BE2C (cell line): ENCODE measurements at regions not wholly inside any gene's neighbourhood (a gene's known extent, or its start where the extent isn't known, plus 50 kb on each side); places are given as distances from the start of the nearest gene placed in this dataset.
"Not testable (repeated sequence)": the region's sequence is repeated elsewhere in the genome, so short reads cannot be mapped to it uniquely, and the experiment has no call there.

Experiments used
- DNase-seq: peaks from one replicate; pipeline ENCODE4 v3.0.0-alpha.2; 2020
- H3K27me3 ChIP-seq: fragments of 250-450 bp; sonication (Bioruptor Pico); 2 replicates; pipeline ENCODE4 v1.5.1; 2020; ENCODE audit warnings: mild to moderate bottlenecking
- H3K36me3 ChIP-seq: fragments of 250-450 bp; sonication (Bioruptor Pico); 2 replicates; pipeline ENCODE4 v1.5.1; 2020; ENCODE audit warnings: mild to moderate bottlenecking
- H3K4me1 ChIP-seq: fragments of 250-450 bp; sonication (Bioruptor Pico); 2 replicates; pipeline ENCODE4 v1.5.1; 2020
- H3K4me3 ChIP-seq: 2 replicates; pipeline ENCODE4 v1.5.1; 2011; ENCODE audit warnings: low read depth, low read length
- H3K9me3 ChIP-seq: fragments of 250-450 bp; sonication (Bioruptor Pico); 2 replicates; pipeline ENCODE4 v1.5.1; 2020
- TF ChIP-seq, protein P1 (sequence below): IDR thresholded peaks from 2 replicates; pipeline ENCODE4 v1.5.1; 2012; ENCODE audit warnings: mild to moderate bottlenecking, low read depth, low read length

DNA sequence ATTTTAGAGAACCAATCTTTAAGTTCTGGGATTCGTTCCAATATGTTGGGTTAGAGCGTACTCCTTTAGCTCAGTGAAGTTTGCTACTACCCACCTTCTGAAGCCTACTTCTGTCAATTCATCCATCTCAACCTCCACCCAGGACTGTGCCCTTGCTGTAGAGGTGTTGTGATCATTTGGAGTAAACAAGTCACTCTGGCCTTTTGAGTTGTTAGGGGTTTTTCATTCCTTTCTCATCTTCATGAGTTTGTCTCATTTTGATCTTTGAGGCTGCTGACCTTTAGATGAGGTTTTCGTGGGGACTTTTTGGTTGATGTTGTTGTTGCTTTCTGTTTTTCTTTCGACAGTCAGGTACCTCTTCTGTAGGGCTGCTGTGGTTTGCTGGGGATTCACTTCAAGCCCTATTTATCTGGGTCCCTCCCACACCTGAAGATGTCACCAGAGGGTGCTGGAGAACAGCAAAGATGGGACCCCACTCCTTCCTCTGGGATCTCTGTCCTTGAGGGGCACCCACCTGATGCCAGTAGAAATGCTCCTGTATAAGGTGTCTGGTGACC is 158.4 kb downstream of the ANKRD36B start:
- H3K36me3 ChIP-seq, H3K4me1 ChIP-seq, H3K9me3 ChIP-seq, DNase-seq, H3K27me3 ChIP-seq, H3K4me3 ChIP-seq: not testable (repeated sequence)

DNA sequence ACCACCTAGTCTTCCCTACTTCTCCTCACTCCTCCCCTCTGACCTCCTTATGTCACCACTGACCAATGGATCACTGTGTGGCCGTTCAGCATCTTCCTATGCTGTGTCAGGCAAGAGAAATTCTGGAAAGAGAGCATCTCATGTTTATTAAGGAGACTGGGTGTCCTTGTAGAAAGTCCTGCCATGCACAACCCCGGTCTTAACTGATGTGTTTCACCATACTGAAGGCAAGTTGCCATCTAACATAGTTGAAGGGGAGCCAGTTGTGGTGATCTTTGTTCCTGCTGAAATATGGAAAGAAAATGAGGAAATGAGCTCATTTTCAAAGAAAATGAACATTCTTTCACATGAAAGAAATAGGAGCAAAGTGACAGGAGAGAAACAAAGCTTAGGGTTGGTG is 167.3 kb downstream of the ANKRD36B start:
- H3K4me1 ChIP-seq, H3K36me3 ChIP-seq, H3K9me3 ChIP-seq, DNase-seq, H3K4me3 ChIP-seq, H3K27me3 ChIP-seq: not testable (repeated sequence)

DNA sequence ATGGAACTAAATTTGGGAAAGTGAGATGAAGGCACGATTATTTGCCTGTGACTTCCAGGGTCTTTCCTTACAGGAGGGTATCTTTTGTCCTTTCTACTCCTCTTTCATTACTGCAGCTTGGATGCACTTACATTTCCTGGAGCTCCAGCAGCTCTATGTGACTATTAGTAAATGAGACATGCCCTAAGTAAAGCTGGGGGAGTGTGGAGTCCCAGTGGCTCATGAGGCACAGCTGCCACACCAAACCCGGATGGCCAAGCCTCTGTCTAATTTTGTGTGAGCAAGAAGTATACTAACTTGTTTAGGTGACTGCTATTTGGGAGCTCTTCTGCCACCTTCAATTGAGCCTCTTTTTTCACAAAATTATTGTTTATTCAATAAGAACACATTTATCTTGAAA is 183.3 kb downstream of the ANKRD36B start:
- H3K9me3 ChIP-seq, DNase-seq, H3K4me1 ChIP-seq, H3K4me3 ChIP-seq, H3K36me3 ChIP-seq, H3K27me3 ChIP-seq: not testable (repeated sequence)

DNA sequence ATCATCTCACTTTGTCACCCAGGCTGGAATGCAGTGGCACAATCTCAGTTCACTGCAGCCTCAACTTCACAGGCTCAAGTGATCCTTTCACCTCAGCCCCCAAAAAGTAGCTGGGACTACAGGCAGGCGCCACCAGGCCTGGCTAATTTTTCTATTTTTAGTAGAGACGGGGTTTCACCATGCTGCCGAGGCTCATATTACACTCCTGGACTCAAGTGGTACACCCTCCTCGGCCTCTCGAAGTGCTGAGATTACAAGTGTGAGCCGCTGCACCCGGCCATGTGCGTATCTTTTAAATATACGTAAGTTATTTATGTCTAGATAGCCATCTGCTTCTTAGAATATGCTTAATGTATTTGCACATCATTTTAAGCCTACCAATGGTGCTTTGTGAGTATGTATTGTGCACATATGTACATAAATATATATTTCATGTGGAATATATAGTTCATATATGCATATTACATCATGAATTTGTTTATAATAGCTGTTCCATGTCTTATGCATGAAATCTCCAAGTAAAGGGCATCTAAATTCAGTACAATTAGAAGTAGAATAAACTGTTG is 184.4 kb downstream of the ANKRD36B start:
- not testable (repeated sequence) for H3K4me1 ChIP-seq, H3K4me3 ChIP-seq, H3K27me3 ChIP-seq, DNase-seq, H3K36me3 ChIP-seq, H3K9me3 ChIP-seq

DNA sequence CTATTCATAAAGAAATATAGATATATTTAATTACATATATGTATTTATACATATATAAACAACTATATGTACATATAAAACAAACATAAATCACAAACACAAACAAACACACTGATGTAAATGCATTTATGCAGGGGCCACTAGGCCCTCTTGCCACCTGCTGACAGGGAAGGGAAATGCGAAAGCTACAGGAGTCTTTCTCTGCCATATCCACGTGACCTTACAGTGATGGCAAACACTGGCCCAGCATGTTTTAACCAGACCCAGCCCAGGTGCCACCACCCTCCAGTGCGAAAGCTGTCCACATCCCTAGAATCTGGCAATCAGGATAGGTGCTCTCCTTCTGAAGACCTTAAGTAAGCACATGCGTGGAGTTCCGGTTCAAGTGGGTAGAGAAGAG is 187.0 kb downstream of the ANKRD36B start:
- DNase-seq, H3K27me3 ChIP-seq, H3K36me3 ChIP-seq, H3K4me3 ChIP-seq, H3K9me3 ChIP-seq, H3K4me1 ChIP-seq: not testable (repeated sequence)

DNA sequence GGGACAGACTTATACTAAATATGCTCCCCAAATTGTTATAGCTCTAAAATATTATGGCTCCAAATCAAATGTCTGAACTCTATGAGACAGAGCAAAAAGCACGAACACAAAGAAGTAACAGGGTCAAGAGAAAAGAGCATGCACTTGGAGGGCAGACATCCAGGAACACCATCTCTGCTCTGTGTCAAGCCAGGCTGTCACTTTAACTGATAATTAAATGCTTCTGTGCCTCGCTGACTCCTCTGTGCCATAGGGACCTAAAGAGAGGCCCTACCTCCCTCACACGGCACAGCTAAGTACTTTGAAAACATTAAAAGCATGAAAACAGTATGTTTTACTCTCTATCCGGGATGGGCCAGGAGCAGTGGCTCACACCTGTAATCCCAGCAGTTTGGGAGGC is 194.0 kb downstream of the ANKRD36B start:
- not testable (repeated sequence) for H3K36me3 ChIP-seq, H3K27me3 ChIP-seq, DNase-seq, H3K4me1 ChIP-seq, H3K4me3 ChIP-seq, H3K9me3 ChIP-seq

DNA sequence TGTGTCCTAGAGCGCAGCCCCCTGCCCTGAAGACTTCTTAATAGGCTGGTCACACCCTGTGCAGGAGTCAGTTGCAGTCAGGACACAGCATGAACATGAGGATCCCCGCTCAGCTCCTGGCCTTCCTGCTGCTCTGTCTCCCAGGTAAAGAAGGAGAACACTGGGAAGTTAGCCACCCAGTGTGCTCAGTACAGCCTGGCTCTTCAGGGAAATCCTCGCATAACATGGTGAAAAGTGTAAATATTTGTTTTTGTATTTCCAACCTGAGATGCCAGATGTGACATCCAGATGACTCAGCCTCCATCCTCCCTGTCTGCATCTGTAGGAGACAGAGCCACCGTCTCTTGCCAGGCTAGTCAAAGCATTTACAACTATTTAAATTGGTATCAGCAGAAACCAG is 203.9 kb downstream of the ANKRD36B start:
- not testable (repeated sequence) for H3K4me1 ChIP-seq, H3K27me3 ChIP-seq, H3K36me3 ChIP-seq, DNase-seq, H3K9me3 ChIP-seq, H3K4me3 ChIP-seq

DNA sequence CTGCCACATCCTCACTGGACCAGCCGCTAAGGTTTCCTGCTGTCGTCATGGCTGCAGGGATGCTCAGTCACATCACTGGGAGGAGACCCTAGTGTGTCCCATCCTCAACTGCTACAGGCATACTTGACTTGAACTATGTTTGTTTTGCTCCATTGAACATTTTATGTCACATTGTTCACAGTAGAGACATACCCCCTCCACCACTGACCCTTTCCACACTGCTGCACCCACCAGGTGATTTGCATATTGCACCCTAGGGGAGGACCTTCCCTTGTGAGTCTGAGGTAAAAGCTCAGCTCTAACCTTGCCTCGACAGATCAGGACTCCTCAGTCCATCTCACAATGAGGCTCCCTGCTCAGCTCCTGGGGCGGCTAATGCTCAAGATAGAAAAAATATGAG is 213.8 kb downstream of the ANKRD36B start:
- H3K4me1 ChIP-seq, DNase-seq, H3K9me3 ChIP-seq, H3K4me3 ChIP-seq, H3K27me3 ChIP-seq, H3K36me3 ChIP-seq: not testable (repeated sequence)

DNA sequence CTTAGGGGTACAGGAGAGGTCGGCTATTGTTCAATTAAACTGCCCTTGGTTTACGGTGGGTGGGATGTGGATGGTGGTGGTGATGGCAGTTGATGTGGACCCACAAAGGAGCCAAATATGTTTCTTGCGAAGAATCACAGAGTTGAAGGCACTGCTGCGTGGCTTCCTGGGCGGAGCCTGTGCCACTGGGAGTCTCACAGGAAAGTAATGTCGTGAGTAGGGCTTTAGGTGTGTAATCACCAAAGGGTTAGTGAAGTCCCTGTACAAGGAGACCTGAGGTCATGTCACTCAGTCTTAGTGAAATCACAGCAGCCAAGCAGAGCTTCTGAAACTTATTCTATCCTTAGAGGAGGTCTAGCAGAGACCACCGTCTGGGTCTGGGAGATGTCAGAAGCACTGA is 215.3 kb downstream of the ANKRD36B start:
- not testable (repeated sequence) for H3K9me3 ChIP-seq, DNase-seq, H3K4me3 ChIP-seq, H3K4me1 ChIP-seq, H3K27me3 ChIP-seq, H3K36me3 ChIP-seq

DNA sequence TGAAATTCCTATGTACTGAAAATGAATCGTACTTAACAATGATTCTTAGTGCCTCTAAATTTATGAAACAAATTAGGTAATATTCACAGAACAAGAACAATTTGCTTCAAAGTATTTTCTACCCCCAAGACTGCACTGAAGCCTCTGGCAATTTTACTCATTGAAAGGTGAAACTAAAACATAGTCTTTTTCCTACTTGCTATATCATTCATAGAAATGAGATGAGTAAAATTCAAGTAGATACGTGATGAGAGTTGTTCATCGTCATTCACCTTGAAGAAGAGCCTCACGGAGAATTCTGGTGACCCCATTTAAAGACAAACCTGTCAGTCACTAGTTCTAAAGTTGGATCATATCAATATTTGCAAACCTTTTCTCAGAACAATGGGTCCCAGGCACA is 226.5 kb downstream of the ANKRD36B start:
- not testable (repeated sequence) for DNase-seq, H3K36me3 ChIP-seq, H3K9me3 ChIP-seq, H3K27me3 ChIP-seq, H3K4me1 ChIP-seq, H3K4me3 ChIP-seq

DNA sequence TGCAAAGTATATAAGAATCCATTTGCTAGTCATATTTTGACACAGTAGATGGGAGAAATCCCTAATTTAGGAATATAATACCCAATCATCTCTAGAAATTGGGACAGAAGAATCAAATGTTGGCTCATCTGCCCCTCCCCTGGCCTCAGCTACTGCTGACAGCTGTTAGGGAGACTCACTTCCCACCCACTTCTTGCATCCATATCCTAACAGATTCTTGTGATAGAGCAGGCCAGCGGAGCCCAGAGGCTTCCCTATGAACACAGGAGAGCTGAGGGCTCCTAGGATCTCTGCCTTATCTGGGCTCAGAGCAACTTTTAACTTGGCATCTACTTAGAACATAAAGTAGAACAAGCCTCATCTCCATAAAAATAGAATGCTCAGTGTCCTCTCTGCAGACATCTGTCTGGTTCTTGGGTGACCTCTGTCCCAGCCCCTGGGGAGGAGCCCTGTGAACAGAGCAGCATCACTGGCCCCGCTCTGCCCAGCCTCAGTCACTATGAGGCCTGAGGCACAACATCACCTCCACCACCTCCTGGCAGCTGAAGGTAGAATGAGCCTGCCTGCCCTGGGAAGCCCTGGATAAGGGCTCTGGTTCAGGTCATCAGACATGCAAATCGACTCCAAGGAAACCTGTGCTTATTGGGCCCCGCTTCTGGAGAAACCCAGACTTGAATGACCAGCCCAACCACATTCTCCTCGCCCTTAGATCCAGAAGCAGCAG is 229.7 kb downstream of the ANKRD36B start:
- no peaks in the 10 kb centered on the region for H3K36me3 ChIP-seq
- H3K27me3 ChIP-seq, result no peaks in the 10 kb centered on the region
- no peak for DNase-seq
- H3K9me3 ChIP-seq, result no peaks in the 10 kb centered on the region
- no peaks in the 10 kb centered on the region for H3K4me1 ChIP-seq
- no peak overlapping the region for H3K4me3 ChIP-seq
- TF ChIP-seq, protein P1, sequence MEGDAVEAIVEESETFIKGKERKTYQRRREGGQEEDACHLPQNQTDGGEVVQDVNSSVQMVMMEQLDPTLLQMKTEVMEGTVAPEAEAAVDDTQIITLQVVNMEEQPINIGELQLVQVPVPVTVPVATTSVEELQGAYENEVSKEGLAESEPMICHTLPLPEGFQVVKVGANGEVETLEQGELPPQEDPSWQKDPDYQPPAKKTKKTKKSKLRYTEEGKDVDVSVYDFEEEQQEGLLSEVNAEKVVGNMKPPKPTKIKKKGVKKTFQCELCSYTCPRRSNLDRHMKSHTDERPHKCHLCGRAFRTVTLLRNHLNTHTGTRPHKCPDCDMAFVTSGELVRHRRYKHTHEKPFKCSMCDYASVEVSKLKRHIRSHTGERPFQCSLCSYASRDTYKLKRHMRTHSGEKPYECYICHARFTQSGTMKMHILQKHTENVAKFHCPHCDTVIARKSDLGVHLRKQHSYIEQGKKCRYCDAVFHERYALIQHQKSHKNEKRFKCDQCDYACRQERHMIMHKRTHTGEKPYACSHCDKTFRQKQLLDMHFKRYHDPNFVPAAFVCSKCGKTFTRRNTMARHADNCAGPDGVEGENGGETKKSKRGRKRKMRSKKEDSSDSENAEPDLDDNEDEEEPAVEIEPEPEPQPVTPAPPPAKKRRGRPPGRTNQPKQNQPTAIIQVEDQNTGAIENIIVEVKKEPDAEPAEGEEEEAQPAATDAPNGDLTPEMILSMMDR, result no peak
